Kasumi-1 (cell line): ENCODE measurements at regions not wholly inside any gene's neighbourhood (a gene's known extent, or its start where the extent isn't known, plus 50 kb on each side); places are given as distances from the start of the nearest gene placed in this dataset.

Experiments used
- DNase-seq, 2 experiments: peaks; one replicate each; lab custom pipeline; 2025; lab: John Stamatoyannopoulos, UW

DNA sequence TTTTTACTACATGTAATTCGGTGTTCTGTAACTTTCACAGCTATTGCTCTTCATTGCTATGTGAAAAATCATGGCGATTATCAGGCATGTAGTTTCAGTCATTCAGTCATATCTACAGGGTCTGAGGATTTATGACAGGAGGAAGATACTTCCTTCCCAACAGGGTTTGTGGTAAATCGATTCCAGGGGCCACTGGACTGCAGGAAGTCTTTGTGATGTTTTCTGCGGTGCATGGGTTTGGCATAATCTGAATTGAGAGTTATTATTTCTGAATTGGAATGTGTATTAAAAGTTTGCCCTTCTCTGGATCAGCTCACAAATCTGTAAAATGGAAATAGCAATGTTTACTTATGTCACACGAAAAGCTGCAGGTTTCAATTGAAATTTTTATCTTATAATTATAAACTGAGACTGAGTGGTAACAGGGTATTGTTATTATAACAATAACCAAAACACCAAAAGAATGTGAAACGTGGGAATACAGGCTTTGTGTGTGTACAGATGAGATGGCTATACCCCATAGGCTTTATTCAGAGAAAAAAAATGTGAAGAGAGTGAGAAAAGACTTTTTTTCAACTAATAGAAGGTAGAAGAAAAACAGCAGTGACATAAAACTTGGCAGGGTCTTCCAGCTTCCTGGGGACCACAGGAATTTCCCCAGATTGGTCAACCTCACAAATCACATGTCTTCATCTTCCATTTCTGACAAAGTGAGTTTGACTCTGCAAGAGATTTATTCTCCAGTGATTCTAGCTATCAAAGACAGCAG, 307.7 kb upstream of the NFE2L3 start:
- DNase-seq, result no peak

DNA sequence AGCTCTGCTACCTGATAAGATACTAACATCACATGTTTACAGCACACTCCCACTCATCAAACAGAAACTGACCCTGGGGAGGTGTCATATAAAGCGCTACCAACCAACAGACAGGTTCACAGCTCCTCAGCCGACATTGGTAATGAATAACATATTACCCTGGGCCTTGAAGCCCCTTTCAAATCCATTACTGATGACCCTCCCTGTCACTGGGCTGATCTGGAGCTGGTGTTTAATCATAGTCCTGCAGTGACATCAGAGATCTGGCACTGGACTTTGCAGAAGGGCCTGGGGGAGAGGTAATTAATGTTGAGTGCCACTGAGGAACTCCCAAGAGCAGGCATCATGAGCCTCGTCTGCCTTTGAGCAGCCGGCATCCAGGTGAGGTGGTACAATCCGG, 306.5 kb upstream of the NFE2L3 start:
- DNase-seq, result no peak

DNA sequence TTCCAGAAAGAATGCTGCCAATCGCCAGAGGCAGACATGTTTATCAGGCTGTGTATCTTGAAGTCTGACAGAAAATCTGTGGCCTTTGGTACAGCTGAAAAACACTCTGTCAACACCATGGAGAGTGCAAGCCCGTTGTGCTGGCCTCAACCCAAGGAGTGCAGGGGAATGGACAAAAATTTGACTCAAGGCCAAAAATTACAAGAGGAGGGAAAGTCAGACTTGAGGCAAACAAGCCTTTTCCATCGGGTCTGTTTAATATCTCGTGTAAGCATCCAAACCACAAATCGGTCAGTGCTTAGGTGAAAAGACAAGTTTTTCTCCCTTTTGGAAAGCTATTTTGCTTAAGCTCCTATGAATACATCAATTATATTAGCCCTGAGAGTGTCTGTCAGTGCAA, 305.3 kb upstream of the NFE2L3 start:
- no peak for DNase-seq

DNA sequence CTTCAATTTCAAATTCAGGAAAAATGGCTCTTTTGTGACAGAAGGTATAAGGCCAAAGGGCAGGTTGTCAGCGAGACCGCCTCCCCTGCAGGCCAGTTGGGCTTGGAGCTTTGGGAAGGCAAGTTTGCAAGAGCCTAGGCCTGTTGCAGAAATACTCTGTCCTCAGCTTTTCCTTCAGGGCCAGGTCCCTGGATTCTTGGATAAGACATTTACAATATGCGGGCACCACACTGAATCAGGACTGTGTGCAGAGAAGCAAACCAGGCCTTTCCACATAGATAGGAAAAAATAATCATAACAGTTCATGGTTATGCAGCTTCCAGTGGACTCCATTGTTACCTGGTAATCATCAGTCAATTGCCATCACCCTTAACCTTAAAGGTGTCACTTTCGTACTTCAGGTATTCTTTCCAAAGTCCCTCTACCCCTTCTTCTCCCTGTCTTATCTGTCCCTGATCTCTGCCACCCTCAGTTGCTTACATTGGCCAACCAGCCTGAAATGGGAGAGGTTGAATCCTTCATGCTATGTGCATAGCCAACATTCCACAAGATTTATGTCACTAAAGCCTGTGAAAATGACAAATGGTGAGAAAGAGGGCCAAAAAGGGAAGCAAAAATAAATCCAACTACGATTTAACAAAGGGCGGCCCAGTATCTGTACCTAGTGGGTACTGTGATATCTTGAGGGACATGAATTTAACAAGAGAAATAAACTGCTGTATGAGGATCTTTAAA, 304.5 kb upstream of the NFE2L3 start:
- no peak for DNase-seq

DNA sequence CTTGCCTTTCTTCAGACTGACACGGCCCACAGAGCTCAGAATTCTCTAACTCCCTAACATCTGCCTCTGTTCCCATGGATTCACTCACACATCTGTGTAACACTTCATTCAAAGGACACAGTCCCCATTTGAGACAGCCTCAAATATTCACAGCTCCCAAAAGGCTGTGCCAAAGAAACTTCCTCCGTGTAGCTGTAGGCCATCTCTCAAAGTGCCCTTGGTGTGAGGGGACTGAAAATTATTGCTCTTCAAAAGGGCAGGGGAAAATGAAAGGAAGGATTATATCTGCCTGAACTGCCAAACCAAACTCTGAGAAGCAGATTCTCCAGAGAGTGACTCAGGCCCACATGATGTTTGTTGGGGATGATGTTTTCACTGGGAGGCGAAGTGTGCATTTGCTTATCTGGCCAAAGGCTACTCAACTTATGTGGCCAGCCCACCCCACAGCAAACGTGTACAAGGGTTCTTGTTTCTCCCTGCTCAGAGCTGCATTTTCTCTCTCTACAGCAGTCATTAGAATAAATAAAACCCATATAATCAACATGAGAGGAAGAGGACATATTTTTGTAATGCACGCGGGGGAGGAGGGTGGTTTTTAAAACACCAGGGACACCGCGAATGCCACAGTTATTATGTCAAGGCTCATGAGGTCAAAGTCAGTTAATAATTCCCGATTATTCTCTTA, 302.4 kb upstream of the NFE2L3 start:
- no peak for DNase-seq

DNA sequence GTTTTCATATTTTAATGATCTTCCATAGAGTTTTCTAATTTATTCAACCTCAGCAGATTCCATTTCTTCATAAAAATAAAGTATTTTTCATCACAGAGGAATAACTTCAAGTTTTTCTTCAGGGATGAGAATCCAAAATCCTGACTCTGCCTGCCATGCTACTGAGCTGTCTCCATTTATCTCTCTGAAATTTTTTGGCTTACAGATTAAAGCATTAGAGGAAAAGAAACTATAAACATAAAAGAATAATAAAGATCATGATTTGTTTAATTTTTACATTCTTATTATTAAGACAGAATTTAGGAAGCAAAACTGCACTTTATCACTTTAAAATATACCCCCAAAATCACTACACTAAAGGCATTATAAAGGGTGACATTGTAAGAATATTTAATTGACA, 301.8 kb upstream of the NFE2L3 start:
- no peak for DNase-seq

DNA sequence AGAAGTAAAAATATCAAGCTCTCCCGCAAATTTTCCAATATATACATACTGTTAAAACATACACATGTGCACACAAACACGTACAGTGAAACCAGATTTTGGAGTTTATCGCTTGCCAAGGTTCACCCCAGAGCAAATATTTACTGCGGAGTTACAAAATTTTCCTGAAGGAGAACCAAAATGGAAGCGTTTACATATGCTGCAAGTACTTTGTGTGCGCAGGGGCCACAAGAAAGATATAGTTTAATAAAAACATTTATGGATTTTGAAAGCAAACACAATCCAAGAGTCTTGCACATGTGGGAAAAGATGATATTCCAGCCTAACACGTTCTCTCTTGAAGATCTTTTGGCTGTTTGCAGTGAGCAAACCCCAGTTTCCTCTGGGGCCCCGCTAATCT, 301.3 kb upstream of the NFE2L3 start:
- DNase-seq, result no peak

DNA sequence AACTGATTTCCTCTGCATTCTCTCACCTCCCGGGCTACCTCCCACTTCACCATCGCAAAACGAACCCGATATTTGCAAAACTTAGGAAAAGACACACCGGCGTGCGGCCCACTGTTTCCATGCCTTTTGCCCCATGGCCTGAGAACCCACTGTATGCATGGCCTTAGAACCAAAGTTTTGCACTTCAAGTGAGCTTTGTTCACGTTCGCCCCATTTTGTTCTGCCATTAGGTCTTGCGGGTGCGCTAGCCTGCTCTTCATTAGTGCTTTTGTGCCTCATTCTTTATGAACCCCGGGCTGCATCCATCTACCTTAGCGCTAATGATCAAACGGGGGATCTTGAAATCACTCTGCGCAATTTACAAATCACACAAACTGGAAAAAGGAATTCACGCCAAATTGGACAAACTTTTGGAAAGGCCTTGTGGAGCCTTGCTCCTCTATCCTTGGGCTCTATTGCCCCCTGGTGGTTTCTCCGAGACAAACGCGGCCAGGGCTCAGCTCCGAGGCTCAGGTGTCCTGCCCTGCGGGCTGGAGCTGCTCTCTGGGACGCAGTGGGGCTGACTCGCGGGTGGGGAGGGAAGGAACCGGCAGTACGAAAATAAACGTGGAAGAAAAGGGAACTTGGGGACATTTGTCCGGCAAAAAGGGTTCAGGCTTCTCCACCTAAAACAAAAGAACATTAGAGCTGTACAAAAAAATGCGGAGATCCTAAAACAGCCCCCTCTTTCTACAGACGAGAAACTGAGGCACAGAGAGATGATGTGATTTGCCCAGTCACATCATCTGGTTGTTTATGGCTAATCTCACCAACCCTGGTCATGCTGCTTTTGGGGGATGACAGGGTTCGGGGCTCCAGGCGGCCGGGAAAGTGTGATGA, 300.4 kb upstream of the NFE2L3 start:
- peak; percentile 74 to 77 for DNase-seq

DNA sequence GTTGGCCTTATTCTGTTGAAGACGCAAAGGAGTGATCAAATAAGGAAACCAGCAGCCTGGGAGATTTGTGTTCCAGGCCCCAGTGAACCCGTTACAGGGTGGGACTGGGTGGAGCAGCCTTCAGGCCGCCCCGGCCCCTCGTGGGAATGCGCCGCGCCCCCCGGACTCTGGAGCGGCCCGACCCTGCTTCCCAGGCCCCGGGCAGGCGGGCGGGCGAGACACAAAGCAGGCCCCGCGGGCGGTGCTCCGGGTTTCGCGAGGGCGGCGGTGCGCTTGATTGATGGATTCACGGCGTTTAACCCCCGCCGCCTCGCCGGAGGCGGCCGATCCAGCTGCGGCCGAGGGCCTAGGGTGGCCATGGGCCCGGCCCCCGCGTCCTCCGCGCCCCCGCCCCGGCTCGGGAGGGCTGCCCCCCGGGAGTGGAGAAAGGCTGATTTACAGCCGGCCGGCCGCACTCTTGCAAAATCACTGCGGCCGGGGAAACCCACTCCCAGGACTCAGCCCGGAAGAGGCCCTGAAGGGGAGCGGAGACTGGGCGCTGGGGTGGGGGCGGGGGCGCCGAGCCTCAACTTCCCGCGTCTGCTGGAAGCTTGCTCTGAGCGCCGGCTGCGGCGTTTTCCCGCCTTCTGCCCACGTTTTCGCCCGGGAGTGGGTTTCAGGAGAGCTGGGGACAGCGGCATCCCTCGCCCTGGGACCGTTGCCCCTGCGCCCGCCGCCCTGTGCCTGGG, 299.6 kb upstream of the NFE2L3 start:
- DNase-seq, result peak in 1 of 2 experiments; percentile 41

DNA sequence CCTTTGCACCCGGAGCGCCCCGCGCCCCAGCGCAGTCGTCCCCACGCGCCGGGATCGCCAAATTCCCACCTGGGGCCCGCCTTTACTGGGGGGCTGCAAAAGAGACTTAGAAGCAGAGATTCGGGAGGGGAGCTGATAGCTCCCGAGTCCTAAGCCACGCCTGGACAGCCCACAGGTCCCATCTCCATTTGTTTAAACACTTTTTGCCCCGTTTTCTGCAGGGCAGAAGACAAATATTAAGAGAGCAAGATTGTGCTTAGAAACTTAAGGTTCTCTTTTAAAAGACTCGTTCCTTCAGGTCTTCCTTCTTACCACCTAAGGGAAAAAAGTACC, 299.1 kb upstream of the NFE2L3 start:
- DNase-seq, result no peak

DNA sequence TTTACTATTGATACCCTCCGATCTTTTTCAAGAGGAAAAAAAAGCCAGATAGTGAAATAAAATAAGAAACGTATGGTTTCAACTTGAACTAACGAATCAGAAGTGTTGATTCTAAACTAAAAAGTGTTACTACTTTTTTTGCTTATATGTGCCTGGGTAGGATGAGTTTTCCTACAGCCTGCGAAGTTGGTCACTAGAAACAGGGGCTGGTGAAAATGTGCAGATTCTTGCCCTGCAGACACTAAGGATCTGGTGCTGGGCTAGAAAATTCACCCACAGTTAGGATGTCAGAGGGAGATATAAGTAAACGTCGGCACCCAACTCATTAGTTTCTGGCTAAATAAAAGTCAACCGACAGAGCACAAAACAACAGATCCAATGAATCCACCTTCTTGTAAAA, 298.7 kb upstream of the NFE2L3 start:
- no peak for DNase-seq

DNA sequence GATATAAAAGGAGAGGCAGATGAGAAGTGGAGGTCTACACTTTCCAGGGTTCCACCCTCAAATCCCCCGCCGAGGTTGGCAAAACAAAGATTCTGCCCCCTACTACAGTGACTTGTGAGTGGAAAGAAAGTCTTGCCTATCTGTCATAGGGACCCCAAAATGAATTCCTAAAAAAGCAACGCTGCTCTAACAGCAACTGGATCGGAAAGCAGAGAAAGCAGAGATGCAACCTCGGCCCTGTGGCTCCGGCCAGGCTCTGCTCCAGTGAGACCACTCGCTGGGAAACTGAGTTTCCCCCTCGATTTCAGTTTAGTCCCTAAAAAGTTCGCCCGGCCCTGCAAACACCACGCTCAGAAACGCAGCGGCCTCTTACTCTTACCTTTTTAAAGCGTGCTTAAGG, 297.9 kb upstream of the NFE2L3 start:
- DNase-seq, result no peak

DNA sequence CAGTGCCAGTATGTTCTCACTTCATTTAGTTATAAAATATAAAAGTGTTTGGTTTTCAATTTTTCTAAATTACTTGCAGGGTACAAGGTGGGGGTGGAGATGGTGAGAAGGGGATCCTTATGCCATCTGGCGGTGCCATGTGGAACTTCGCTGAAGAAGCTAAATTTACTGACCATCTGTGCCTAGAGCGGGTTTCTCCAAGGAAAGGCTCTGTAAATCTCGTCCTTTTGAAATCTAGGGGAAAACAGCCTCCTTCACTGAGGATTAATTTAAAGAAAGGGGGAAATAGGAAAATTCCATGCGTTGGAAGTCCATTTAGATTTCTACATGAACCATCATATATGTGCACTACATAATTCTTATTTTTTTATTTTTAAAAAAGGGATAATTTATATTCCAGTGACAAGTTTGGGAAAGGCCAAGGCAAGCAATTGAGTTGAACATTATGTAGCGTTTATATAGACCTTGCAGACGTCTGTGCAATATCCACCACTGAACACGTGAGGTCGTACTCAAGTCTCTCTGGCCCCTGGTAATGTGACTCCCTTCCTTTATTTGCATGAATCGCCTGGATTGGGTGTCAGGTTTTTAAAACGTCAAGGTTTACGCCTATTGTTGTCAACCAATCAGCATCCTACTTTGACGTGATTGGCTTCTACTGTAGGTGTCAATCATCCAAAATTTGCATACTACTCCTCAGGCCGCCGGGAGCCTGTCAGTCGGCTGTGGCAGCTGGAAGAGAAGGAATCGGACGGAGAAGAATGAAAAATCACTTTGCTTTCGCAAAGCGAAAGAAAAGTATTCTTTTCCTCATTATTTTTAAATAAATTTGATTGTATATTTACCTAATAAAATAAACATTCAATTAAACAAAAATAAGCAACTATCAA, 297.1 kb upstream of the NFE2L3 start:
- peak; percentile 99 for DNase-seq

DNA sequence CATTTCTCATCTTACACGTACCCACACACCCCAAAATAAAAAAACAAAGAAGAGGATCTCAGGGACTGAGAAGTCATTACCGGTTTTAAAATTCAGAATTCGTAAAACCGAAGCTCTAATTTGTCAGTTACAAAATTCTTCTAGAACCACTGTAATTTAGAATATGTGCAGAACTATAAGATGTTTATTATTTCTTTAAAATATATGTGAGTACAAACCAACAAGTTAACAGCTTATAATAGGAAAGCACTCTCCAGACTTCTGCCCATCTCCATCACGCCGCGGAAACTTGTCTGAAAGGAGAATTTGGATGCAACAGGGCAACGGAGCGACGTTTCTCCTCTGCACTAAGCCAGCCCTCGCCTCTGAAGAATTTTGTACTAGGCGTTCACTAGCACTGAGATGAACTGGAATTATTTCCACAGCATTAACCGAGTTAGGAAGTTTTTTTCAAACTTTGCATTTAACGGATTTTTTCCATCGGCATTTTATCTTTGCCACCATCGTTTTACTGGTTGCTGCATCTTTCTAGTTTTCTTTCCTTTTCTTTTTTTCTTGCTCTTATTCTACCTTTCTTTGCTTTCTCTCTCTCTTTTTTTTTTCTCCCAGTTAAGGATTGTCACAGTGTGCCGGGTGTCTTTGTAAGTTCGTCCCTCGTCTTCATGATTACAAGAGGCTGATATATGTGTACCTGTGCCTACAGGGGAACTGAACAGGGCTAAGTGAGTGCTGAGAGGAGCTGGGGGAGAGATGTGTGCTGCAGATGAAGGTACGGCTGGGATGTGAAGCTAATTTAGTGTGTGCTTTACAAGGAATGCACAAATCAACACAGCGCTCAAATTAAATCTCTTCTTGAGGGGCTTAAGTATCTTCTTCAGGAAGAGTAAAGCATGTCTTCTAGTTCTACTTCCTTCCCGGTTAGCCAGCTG, 295.9 kb upstream of the NFE2L3 start:
- no peak for DNase-seq

DNA sequence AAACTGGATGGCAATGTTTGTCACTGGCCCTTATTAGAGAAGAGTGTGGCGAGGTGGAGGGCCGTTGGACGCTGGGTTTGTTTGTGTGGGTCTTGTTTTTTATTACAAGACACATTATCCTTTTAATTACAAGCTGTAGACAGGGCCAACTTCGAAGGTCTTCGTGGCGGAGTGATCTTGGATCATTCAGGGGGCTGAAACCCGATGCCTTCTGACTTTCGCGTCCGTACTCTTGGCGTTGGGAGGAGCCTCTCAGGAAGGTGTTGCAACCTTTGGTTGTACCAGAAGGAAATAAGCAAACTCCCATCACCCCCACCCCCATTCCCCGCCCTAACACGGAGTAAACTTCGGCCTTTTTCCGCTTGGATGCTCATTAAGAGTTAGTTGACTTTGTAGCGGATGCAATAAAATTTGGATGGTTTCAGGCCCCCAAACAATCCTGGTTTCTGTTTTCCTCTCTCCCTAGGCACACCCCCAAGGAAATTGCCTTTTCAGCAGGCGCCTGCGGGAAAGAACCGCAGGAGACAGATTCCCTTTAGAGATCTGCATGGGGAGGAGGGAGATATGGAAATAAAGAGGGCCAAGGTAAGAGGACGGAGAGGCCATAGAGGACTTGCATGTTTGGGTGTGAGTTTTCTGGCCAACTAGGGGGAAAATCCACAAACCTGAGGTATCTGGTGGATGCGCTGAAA, 294.5 kb upstream of the NFE2L3 start:
- DNase-seq, result no peak

DNA sequence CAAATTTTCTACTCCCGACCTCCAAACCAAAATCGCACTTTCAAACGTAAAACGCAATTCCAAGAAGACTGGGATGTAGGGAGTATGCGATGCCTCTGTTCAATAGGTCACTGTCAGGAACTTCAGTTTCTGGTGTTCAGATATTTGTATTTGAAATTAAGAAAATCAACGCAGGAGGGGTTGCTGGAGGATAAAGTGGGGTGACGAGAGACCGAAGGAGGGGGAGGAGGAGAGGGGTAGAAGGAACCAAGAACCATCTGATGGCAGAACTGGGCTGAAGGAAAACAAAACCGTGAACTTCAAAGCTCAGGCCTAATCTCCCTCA, 293.8 kb upstream of the NFE2L3 start:
- no peak for DNase-seq

DNA sequence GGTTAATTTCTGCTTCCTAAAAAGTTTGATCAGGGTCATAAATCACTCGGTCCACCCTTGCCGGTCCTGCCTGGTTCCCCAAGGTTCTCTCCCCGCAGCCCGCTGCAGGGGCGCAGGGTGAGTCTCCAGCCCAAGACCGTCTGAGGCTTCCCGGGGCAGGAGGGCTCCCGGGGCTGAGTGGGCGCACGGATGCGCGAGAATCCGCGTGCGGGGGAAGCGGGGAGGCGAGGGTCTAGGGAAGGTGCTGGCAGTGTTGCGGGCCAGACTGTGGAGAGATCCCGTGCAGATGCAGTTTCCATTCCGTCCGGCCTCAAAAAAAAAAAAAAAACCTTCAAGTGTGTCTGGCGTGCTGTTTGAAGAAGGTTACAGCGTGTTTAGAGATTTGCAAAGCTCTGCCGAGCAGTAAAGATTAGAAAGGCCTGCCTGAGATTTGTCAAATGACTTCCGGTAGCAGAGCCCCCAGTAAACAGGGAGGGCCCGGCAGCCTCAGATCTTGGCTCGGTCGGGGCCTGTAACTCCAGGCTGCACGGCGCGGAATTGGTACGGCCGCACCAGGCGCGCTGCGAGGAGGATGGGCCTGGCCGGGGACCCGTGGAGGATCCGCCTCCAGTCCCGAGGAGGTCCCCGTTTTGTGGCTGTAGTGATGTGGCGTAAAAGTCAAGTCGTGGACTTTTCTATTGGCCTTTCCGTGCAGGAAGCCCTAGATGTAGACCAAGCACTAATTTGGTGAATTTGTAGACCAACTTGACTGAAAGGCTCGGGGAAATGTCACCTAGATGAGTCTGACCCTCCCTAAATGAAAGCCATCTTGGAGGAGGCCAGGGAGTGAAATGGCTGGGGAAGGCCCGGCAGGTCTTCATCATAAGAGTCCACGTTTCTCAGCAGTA, 293.2 kb upstream of the NFE2L3 start:
- no peak for DNase-seq
